ENCODE measurements at regions not wholly inside any gene's neighbourhood (a gene's known extent, or its start where the extent isn't known, plus 50 kb on each side); places are given as distances from the start of the nearest gene placed in this dataset.

DNA sequence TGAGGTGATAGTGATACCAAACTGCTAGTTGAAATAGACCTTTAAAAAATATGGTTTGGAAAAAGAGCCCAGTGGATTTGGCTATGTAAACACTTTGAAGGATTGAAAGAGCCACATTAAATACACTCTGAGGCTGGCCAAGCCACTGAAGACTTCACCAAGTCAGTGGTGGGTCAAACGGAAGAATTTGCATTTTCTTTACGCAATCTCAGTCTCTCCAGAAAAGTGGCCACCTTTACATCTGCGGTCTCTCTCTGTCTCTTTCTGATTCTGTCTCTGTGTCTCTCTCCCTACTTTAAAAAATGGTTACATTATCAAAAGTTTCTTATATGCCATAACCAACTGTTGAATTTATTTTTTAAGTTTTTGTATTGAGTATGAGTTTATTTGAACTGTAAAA lies 651.2 kb upstream of the PITX2 start:
- H3K4me1 ChIP-seq (ENCODE audit: insufficient read depth, low read length): no peaks in the 10 kb centered on the region
- no peak overlapping the region for H2AFZ ChIP-seq (ENCODE audit: low read depth, low read length)
- H3K27me3 ChIP-seq (ENCODE audit: insufficient read depth, low read length, poor library complexity): no peaks in the 10 kb centered on the region
- H3K36me3 ChIP-seq (ENCODE audit: insufficient read depth, low read length): no peaks in the 10 kb centered on the region
- DNase-seq: no peak
- no peak for ATAC-seq (ENCODE audit: insufficient read depth, low read depth)
- H3K9ac ChIP-seq (ENCODE audit: low read depth, low read length): no peak overlapping the region
- no peak overlapping the region for H3K4me3 ChIP-seq (ENCODE audit: low read depth in 1 of 2, low read length in 2 of 2)
- no peaks in the 10 kb centered on the region for H3K9me3 ChIP-seq (ENCODE audit: insufficient read depth, low read length, severe bottlenecking)
- H3K27ac ChIP-seq (ENCODE audit: low read length): no peak overlapping the region
- no peaks in the 10 kb centered on the region for H3K79me2 ChIP-seq (ENCODE audit: insufficient read depth, low read length)
- no peak for TF ChIP-seq EZH2 (IDR thresholded peaks at IDR 0.05; ENCODE audit: borderline replicate concordance, low read depth, low read length, severe bottlenecking)
- TF ChIP-seq, protein P1, sequence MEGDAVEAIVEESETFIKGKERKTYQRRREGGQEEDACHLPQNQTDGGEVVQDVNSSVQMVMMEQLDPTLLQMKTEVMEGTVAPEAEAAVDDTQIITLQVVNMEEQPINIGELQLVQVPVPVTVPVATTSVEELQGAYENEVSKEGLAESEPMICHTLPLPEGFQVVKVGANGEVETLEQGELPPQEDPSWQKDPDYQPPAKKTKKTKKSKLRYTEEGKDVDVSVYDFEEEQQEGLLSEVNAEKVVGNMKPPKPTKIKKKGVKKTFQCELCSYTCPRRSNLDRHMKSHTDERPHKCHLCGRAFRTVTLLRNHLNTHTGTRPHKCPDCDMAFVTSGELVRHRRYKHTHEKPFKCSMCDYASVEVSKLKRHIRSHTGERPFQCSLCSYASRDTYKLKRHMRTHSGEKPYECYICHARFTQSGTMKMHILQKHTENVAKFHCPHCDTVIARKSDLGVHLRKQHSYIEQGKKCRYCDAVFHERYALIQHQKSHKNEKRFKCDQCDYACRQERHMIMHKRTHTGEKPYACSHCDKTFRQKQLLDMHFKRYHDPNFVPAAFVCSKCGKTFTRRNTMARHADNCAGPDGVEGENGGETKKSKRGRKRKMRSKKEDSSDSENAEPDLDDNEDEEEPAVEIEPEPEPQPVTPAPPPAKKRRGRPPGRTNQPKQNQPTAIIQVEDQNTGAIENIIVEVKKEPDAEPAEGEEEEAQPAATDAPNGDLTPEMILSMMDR (IDR thresholded peaks at IDR 0.05; ENCODE audit: borderline replicate concordance, extremely low read depth, low read length, poor library complexity, severe bottlenecking): no peak
- H4K20me1 ChIP-seq (ENCODE audit: insufficient read depth, low read length): no peaks in the 10 kb centered on the region
- no peak overlapping the region for H3K4me2 ChIP-seq (ENCODE audit: insufficient read depth, low read length)

DNA sequence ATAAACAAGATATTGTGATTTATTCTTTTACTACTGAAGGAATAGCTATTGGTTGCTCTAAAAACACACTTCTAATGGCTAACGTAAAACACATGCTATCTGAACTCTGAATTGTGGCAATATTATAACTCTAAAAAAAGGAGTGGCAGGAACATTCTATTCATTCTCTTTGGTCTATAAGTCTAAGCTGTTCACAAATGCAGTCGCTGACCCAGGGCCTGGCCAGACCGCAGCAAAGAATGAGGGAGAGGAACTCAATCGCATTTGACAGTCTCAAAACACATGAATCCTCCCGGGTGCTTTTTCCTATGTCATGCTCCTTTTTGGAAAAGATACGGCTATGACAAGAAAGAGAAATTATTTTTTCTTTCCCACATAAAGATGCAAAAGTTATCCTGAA lies 651.6 kb upstream of the PITX2 start:
- no peak overlapping the region for H3K4me3 ChIP-seq (ENCODE audit: low read depth in 1 of 2, low read length in 2 of 2)

DNA sequence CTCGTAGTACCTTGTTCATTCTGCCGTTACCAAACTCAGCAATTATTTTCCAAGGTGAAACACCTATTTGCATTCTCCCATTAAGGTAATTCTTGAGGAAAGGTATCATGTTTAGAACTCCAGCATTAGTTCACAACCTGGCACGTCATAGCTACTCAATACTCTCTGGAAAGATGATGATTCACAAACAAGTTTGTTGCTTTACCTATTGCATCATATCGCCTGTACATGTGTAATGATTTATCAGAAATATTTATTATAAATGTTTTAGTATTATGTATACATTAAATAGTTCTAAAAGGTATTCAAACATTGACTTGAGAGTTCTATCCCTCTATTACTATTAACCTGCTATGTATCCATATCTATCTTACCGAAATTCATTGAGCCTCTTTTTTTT lies 658.3 kb upstream of the PITX2 start:
- Histone ChIP-seq H3K4me2 (ENCODE audit: insufficient read depth, low read length) (no peak overlapping the region), H3K27ac (ENCODE audit: low read length) (no peak overlapping the region), H2AFZ (ENCODE audit: low read depth, low read length) (no peak overlapping the region), H3K9ac (ENCODE audit: low read depth, low read length) (no peak overlapping the region), H3K27me3 (ENCODE audit: insufficient read depth, low read length, poor library complexity) (no peaks in the 10 kb centered on the region), H3K4me3 (ENCODE audit: low read depth in 1 of 2, low read length in 2 of 2) (no peak overlapping the region), H3K79me2 (ENCODE audit: insufficient read depth, low read length) (no peaks in the 10 kb centered on the region), H3K36me3 (ENCODE audit: insufficient read depth, low read length) (no peaks in the 10 kb centered on the region), H4K20me1 (ENCODE audit: insufficient read depth, low read length) (no peaks in the 10 kb centered on the region), H3K9me3 (ENCODE audit: insufficient read depth, low read length, severe bottlenecking) (no peaks in the 10 kb centered on the region), H3K4me1 (ENCODE audit: insufficient read depth, low read length) (no peaks in the 10 kb centered on the region)
- ATAC-seq (ENCODE audit: insufficient read depth, low read depth) (no peak), DNase-seq (no peak)
- TF ChIP-seq, protein P1 (IDR thresholded peaks at IDR 0.05; ENCODE audit: borderline replicate concordance, extremely low read depth, low read length, poor library complexity, severe bottlenecking): no peak
- no peak for TF ChIP-seq EZH2 (IDR thresholded peaks at IDR 0.05; ENCODE audit: borderline replicate concordance, low read depth, low read length, severe bottlenecking)

More for the DNA sequence above, 651.6 kb upstream of the PITX2 start:
- no peak overlapping the region for H3K9ac ChIP-seq (ENCODE audit: low read depth, low read length)
- no peak overlapping the region for H2AFZ ChIP-seq (ENCODE audit: low read depth, low read length)
- H3K4me1 ChIP-seq (ENCODE audit: insufficient read depth, low read length): no peaks in the 10 kb centered on the region
- no peaks in the 10 kb centered on the region for H4K20me1 ChIP-seq (ENCODE audit: insufficient read depth, low read length)
- H3K4me2 ChIP-seq (ENCODE audit: insufficient read depth, low read length): no peak overlapping the region
- H3K79me2 ChIP-seq (ENCODE audit: insufficient read depth, low read length): no peaks in the 10 kb centered on the region
- no peaks in the 10 kb centered on the region for H3K36me3 ChIP-seq (ENCODE audit: insufficient read depth, low read length)
- no peak for ATAC-seq (ENCODE audit: insufficient read depth, low read depth)
- H3K27ac ChIP-seq (ENCODE audit: low read length): no peak overlapping the region
- no peaks in the 10 kb centered on the region for H3K9me3 ChIP-seq (ENCODE audit: insufficient read depth, low read length, severe bottlenecking)
- no peaks in the 10 kb centered on the region for H3K27me3 ChIP-seq (ENCODE audit: insufficient read depth, low read length, poor library complexity)
- no peak for DNase-seq
- TF ChIP-seq, protein P1 (IDR thresholded peaks at IDR 0.05; ENCODE audit: borderline replicate concordance, extremely low read depth, low read length, poor library complexity, severe bottlenecking): no peak
- no peak for TF ChIP-seq EZH2 (IDR thresholded peaks at IDR 0.05; ENCODE audit: borderline replicate concordance, low read depth, low read length, severe bottlenecking)

DNA sequence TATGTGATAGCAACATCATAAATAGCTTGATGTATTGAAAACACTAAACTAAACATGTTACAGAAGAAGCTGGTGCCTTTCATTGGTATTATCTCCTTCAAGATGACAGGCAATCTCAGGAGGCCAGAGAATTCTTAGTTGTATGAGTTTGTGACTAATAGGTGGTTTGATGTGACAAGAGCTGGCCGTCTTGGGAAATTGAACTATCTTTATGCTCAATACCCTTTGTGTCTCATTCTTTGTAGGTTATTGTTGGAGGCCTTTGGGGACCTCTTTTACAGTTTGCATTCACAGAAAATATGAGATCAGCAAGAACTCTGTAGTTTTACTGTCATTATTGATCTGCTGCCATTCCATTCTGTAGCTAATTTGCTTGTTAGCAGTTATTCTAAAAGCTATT lies 659.2 kb upstream of the PITX2 start:
- no peak for ATAC-seq (ENCODE audit: insufficient read depth, low read depth)
- no peaks in the 10 kb centered on the region for H4K20me1 ChIP-seq (ENCODE audit: insufficient read depth, low read length)
- no peak overlapping the region for H2AFZ ChIP-seq (ENCODE audit: low read depth, low read length)
- no peak overlapping the region for H3K9ac ChIP-seq (ENCODE audit: low read depth, low read length)
- TF ChIP-seq EZH2 (IDR thresholded peaks at IDR 0.05; ENCODE audit: borderline replicate concordance, low read depth, low read length, severe bottlenecking): no peak
- TF ChIP-seq, protein P1 (IDR thresholded peaks at IDR 0.05; ENCODE audit: borderline replicate concordance, extremely low read depth, low read length, poor library complexity, severe bottlenecking): no peak
- no peak overlapping the region for H3K4me2 ChIP-seq (ENCODE audit: insufficient read depth, low read length)
- H3K27me3 ChIP-seq (ENCODE audit: insufficient read depth, low read length, poor library complexity): no peaks in the 10 kb centered on the region
- H3K4me3 ChIP-seq (ENCODE audit: low read depth in 1 of 2, low read length in 2 of 2): no peak overlapping the region
- DNase-seq: no peak
- H3K36me3 ChIP-seq (ENCODE audit: insufficient read depth, low read length): no peaks in the 10 kb centered on the region
- H3K9me3 ChIP-seq (ENCODE audit: insufficient read depth, low read length, severe bottlenecking): no peaks in the 10 kb centered on the region
- H3K4me1 ChIP-seq (ENCODE audit: insufficient read depth, low read length): no peaks in the 10 kb centered on the region
- no peak overlapping the region for H3K27ac ChIP-seq (ENCODE audit: low read length)
- H3K79me2 ChIP-seq (ENCODE audit: insufficient read depth, low read length): no peaks in the 10 kb centered on the region

Measured in DND-41 (cell line).